DMS114 treated with DMSO at 0.1 percent for 48 hours (cell line): ENCODE measurements at regions not wholly inside any gene's neighbourhood (a gene's known extent, or its start where the extent isn't known, plus 50 kb on each side); places are given as distances from the start of the nearest gene placed in this dataset.
"Not testable (repeated sequence)": the region's sequence is repeated elsewhere in the genome, so short reads cannot be mapped to it uniquely, and the experiment has no call there.

Experiments used
- DNase-seq: peaks from one replicate; lab custom pipeline; 2025; ENCODE audit not compliant: unreplicated experiment; lab: John Stamatoyannopoulos, UW

DNA sequence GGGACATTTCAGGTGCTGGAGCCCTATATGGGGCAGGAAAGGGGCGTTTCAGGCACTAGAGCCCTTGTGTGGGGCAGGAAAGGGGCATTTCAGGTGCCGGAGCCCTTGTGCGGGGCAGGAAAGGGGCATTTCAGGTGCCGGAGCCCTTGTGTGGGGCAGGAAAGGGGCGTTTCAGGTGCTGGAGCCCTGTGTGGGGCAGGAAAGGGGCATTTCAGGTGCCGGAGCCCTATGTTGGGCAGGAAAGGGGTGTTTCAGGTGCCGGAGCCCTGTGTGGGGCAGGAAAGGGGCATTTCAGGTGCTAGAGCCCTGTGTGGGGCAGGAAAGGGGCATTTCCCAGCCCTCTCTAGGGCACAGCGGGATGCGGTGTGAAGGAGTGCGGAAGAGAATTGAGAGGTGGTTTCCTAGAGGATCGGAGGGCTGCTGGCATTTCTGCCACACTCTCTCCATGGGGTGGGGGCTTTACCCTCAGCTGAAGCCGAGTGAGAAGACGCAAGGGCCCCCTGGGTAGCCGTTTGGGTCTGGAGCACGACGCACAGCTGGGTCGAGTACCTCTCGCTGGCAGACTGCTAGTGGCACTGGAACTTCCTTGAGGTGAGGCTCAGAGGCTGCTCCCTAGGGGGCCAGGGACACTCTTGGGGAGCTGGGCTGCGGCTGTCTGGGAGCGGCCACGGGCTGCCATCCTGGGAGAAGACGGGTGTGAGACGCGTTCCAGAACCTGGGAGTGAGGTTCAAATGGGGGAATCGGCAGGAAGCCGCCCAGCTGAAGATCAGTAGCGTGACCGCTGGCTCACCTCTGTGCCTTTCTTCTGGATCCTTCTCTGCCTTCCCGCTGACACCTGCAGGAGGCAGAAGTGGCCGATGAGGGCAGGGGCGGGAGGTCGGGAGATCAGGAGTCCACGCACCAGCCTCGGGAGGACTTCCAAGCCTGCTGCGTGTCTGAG, 122.6 kb upstream of the IRX4 start:
- DNase-seq = no peak

DNA sequence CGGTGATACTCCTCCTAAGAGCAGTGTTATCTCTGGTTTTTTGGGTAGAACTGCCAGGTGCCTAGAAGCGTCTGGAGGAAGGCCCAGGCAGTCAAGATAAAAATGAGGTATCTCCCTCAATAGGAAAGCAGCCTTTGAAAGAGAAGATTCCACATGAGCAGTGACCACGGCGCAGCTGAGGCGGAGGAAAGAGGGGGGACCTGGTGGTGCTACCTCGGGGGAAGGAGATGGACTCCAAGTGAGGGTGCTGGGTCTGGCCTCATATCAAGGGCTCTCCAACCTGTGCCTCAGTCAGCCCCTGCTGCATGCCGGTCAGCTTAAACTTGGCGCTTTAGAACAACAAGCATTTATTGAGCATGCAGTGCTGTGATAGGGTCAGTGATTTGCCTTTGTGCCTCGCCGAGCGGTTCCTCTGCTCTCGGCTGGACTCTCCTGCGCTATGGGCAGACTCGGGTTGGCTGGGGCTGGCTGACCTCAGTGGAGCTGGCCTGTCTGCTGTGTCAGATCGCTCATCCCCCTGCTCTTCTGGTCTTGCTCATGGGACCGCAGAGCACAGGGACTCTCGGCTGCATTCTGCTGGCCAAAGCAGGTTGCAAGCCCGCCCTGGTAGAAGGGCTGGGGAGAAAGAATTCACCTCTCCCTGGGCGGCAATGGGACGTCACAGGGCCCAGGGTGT, 121.1 kb upstream of the IRX4 start:
- DNase-seq = no peak

DNA sequence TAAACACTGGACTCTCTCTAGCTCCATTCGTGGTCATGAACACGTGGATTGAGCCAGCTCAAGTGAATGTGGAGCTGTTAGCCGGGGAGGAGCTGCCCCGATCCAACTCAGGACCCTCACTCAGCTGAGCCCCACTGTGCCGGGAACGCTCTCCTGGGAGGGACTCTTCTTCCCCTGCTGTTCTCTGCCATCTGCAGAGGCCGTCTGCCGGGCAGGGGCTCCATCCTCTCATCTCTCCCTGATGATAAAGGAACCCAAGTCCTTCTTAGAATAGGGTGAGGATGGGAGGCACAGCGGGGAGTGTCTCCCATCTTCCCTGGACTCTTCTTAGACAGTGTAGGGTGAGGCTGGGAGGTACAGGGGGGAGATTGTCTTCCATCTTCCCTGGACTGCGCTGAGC, 120.5 kb upstream of the IRX4 start:
- DNase-seq = no peak

DNA sequence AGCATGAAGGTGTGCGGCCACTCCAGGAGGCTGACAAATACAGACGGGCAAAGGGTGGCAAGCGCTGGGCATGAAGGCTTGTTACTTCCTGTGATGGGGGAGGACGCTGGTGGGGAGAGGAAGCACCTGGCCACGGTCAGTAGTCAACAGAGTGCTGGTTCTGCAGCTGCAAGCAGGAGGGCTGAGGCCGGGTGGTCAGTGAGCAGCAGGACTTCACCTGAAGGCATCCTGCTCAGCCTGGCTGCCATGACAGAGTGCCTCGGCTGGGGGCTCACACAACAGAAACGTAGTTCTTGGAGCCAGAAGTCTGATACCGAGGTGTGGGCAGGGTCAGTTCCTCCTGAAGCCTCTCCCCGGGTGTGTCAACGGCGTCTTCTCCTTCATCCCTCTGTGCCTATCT, 118.6 kb upstream of the IRX4 start:
- DNase-seq = no peak

DNA sequence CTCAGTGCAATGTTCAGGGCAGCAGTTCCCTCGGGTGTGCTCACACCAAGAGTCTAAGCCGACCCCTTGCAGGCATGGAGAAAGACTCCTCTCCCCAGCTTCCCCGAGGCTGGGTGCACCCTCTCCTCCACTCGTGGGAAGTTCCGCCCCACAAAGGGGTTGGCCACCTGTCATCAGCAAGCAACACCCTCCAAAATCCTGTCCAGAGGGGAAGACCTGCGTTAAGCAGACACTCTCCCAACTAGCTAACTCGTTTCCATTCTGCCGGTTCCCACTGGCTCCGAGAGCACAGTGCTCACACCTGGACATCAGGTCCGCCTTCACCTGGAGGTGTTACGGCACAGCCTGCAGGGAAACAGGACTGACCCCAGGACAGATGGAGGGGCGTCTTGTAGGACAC, 117.9 kb upstream of the IRX4 start:
- no peak for DNase-seq

DNA sequence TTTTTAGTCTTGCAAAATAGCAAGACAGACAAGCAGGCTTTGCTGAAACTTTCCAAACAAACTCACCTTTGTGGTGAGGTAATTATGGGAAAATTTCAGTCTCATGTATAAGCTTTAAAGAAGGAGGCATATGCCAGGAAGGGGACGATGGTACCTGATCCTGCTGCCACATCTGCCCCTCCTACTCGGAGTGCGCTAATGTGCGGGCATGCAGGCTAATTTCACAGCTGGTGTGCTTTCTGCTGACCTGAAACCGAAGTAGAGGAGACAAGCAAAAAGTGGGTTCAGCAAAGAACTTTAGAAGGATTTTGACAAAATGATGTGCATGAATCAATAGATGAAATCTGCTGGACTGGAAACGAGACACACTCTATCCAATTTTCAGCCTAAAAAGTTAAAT, 117.1 kb upstream of the IRX4 start:
- DNase-seq = no peak

DNA sequence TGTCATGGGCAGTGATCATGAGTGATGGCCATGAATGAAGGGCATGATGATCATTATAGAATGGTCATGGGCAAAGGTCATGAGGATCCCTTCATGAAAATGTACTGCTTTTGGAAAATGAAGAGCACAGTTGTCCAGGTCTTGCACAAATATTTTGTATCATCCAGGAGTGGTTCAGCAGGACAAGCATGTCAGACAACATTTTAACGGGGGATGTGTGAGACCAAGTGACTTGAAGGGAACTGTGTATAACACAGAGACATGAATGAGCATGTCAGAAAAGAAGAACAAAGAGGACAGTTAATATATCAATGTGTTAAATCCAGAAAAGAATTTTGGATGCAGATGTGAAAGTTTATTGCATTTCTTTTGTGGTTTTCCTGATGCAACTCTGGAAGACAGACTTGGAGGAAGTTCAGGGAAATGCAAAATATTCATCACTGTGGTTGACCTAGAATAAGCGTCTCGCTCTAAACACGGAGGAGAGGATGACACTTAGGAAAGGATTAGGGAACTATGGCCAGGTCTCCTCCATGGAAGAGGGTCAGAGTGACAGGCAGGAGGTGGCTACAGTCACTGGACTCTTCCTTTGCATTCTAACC, 116.1 kb upstream of the IRX4 start:
- no peak for DNase-seq

DNA sequence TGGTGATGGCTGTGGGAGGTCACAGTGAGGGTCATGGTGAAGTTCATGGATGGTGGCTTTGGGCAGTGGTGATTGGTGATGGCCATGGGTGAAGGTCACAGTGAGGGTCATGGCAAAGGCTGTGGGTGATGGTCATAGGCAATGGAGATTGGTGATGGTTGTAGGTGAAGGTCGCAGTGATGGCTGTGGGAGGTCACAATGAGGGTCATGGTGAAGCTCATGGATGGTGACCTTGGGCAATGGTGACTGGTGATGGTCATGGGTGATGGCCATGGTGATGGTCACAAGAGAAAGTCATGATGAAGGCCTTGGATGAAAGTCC, 115.6 kb upstream of the IRX4 start:
- DNase-seq = no peak

DNA sequence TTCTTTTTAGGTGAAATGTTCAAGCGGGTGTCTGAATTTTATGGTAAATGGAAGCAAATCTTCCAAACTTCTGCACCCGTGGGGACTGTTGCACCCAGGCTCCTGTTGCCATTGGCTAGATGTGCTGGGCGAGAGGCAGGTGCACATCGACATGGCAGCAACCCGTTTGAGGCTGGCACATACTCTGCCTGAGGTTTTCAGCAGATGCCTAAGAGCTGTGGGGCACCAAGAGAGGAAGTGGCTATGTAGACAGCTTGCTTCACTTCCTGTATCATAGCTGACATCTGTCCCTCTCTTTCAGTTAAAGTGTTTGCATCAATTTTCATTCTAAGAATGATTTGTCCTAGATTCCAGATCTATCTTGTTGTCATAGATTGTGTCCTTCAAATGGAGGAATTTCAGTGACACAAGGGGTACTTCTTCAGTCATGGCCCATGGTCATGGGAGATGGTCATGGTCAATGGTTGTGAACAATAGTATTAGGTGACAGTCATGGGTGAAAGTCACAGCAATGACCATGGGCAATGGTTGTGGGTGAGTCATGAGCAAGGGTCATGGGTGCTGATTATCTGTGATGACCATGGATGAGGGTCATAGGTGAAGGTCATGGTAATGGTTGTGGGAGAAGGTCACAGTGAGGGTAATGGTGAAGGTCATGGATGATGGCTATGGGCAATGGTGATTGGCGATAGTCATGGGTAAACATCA, 115.1 kb upstream of the IRX4 start:
- DNase-seq = no peak

DNA sequence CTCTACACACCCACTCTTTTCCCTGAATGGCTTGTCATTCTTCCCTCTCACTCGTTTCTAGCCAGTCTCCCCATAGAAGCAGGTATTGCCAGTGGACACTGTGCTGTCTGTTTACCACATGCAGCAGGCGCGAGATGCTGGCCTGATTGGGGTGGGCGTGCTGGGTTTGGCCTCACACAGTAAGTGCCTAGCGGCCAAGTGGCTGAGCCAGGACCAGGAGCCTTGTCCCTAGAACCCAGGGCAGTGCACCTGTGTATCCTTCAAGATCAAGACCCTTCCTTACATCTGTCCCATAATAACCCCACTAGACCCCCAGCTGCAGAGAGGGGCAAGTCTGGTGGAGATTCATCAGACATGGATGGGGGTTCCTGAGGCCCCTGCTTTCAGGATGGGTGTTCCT, 112.8 kb upstream of the IRX4 start:
- DNase-seq = no peak

DNA sequence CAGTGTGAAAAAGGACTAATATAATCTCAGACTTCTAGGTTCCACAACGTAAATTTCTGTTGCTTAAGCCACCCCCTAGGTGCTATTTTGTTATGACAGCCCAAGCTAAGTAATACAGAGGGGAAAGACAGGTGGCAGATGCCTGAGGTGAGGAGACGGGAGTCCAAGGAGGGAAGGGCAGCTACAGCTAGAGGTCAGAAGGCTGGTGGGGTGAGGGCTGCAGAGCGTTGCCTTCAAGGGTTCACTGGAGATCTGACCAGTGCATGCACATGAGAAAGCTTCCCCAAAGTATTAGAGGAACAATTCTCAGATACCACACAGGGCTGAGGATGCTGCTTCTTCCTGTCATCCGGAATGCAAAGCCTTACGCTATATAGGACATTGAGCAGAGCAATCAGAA, 104.7 kb upstream of the IRX4 start:
- DNase-seq = no peak

DNA sequence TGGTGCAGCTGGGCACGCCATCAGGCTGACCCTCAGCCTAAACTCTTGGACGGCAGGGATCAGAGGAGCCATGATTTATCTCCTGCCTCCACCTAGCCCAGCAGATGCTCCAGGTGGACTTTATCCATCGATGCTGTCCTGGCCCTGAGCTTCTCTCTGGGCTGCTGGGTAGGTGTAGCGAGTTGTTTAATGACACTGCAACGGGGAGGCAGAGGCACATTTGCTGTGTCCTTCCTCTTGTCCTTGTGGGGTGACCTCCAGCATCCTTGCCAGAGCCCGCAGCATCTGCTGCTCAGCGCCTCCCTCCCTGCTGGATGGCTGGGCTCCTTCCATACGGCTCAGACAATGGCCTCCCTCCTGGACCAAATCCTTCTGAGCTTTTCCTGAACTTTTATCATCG, 103.1 kb upstream of the IRX4 start:
- DNase-seq = no peak

DNA sequence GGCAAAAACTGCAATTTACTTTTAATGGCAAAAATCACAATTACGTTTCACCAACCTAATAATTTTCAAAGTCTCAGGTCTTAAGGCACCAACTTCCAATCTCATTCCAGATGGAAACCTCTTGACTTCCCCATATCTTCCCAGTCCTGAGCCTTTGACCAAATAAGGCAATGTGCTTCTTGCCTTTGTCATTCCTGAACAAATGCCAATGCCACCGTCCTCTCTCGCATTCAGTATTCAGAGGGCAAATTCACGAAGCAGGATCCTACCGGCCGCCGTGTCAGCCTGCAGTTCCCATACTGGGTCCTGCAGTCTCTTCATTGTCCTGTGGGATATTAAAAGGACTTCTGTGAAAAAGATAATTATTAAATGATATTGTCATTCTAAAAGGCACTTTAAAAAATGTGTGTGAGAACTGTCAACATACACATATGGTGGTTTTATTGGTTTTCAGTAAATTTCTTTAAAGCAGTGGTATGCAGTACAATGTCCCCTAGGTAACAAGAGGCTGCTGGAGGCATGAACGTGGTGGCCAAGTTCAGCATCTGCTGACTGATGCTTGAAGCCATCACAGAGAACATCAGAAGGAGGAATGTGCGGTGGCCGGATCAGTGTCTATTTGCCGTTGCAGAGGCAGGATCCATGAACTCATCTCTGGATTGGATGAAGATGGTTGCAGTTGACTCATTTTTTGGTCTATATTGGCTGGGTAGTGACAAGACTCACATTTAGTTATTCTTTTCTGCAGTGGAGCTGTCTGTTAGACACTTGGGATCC, 101.4 kb upstream of the IRX4 start:
- DNase-seq = no peak

DNA sequence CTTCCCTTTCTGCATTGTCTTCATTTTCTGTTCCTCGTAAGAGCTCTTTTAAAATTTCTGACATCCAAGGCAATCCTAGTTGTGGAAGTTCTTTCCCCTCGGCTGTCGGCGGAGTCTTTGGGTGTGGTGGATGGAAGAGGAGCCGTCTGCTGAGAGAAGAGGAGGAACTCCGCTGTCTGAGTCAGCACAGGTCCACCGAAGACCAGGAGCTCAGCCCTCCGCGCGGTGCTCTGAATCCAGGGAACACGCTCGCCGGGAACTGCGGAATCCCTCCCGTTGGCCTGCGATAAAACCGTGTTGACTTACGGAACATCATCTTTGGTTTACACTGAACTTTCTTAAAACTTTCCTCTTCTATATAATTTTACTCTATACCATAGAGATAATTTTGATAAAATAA, 100.7 kb upstream of the IRX4 start:
- no peak for DNase-seq

DNA sequence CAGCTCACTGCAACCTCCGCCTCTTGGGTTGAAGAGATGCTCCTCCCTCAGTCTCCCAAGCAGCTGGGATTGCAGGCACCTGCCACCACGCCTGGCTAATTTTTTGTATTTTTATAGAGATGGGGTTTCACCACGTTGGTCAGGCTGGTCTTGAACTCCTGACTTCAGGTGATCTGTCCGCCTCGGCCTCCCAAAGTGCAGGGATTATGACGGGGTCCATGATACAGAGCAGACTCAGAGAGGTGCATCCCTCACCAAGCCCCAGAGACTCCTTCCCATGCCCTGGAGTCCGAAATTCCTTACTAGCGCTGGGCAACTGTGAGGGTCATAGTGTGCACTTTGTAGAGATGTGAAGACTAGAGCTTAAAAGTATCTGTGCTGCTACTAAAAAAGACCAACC, 99.8 kb upstream of the IRX4 start:
- DNase-seq = not testable (repeated sequence)

DNA sequence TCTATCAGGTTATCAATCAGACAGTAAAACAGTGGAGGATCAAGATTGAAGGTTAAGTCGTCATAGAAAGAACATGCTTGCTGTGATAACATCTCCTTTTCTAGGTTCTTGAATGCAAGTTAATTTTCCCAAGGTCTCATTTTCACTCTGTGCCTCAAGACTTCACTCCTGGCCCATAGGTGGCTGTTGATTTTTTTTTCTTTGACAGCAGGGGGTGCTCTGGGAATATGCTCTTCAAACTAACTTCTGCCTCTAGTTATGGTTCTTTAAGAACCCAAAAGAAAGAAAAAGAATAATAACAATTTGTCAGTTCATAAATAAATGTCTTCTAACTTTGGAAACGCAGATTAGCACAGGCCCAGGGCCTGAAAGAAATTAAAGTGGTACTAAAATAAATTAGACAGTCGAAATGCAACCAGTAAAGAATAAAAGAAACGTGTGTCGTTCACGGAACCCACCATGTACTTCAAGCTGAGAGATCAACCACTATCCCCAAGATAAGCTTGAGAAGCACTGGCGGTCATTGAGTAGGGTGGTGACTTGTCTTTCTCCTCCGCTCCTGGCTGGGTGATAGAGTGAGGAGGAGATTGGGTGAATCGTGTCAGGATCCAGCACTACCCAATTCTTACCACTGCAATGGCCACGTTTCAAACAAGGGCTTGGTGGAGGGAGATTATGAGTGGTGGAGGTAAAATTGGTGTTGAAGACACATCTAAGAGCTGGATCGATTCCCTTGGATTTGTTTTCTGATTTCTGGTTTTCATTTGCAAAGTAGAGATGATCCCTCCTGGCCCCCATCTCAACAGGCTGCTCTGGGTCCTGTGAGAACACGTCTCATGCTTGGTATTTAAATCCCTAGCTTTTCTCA, 93.4 kb upstream of the IRX4 start:
- no peak for DNase-seq

DNA sequence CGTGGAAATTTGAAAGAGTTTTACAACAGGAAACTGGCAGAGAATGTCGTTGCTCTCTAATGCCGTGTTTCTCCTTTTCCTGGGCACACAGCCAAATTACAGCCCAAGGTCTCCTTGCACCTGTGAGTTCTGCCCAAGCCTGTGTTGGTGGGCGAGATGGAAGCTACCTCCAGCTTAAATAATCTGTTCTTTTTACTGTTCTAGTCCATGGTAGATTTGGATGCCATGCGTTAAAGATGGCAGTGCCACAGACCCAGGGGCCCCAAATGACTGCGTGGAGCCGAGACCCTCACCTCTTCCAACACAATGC, 92.6 kb upstream of the IRX4 start:
- no peak for DNase-seq

DNA sequence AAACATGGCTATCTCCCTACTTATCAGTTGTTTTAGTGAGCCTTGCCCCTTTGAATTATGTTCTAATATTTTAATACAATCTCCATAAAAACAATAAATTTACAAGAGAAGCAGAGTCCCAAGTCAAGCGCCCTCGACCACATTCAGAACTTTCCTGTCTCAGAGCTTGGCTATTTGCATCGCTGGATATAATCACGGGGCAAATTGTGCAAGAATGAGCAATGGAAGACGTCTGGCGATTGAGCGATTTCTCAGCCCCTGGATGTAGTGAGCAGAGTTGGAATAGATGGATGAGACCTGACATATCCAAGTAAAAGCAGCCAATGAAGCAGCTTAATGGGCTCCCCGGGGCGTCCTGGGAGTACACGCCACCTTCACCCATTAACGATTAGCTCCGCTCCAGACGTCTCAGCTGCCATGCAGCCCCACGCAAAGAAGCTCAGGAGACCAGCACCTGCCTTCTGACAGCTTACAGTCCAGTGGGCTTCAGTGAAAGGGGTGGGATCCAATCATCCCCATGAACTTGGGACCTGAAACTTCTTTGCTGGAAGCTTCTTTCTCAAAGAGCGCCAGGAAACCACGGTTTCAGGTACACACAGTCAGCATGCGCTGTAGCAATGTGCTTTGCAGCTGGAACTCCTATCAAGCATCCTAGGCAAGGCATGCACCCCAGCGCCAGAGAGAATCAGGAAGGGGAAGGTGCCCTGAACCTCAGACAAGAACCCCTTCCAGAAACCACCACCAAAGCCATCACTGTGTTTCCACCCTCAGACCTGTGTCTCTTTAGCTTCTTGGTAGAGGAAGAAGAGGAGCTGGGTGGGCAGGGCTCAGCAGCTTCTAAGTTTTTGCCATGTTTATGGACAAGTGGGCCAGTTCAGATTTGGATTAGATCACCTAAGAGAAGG, 92.0 kb upstream of the IRX4 start:
- no peak for DNase-seq

DNA sequence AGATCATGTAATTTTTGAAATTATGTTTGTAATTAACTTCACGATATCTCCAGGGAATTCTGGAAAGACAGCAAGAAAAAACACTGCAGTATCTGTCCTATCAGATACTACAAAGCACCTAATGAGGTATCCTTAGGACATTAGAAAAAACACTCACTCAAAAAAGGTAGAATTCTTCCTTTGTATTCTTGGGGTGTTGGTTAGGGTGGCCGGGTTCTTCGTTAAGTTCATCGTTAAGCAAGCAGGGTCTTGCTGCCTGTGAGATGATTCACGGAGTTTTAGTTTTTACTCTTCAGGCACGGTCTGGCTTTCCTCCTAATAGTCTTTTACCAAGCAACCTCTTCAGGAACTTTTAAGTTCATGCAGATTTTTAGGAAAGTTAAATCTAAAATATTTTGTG, 91.4 kb upstream of the IRX4 start:
- no peak for DNase-seq
